Activated CD8-positive, alpha-beta memory T cell treated with anti-CD3 and anti-CD28 coated beads for 36 hours (primary cell): ENCODE measurements at regions not wholly inside any gene's neighbourhood (a gene's known extent, or its start where the extent isn't known, plus 50 kb on each side); places are given as distances from the start of the nearest gene placed in this dataset.
"Not testable (repeated sequence)": the region's sequence is repeated elsewhere in the genome, so short reads cannot be mapped to it uniquely, and the experiment has no call there.

ENCODE experiments used
- CTCF ChIA-PET: fragments of 350-600 bp; sonication (Branson Sonifier 250); formaldehyde crosslinking; loops from one replicate; lab custom pipeline; 2021; ENCODE audit warnings: antibody characterized with exemption; lab: Charles Lee
- POLR2A ChIA-PET: fragments of 350-600 bp; sonication (Branson Sonifier 250); formaldehyde crosslinking; loops from one replicate; lab custom pipeline; 2021; ENCODE audit warnings: antibody characterized with exemption; lab: Charles Lee

DNA sequence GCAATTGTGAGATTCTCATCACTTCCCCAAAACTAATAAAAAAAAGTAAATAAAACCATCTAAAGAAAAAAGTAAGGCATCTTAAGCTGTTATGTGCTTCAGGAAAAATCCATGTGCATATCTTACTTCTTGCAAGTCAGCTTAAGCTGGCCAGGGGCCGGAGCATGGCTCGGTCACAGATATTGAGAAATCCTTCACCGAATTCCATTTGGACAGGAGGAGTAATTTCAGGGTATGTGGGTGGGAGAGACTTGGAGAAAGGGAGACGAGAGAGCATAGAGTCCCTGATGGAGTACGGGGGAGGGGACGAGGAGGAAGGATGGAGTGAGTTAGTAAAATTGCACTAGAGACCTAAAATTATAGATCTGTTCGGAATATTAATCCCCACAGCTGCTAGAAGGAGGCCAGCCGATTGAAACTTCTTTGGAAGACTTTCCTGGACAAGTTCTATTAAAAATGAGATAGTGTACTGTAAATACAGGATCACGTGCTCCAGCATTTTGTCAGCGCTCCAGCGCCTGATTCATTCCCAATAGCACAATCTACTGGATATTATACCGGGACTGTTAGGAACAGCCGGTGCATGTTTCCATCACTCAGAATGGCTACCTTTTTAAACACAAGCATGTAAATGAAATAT, 438.5 kb downstream of the ZNF516 start:
- ChIA-PET CTCF (no interaction called here), POLR2A (no interaction called here)

DNA sequence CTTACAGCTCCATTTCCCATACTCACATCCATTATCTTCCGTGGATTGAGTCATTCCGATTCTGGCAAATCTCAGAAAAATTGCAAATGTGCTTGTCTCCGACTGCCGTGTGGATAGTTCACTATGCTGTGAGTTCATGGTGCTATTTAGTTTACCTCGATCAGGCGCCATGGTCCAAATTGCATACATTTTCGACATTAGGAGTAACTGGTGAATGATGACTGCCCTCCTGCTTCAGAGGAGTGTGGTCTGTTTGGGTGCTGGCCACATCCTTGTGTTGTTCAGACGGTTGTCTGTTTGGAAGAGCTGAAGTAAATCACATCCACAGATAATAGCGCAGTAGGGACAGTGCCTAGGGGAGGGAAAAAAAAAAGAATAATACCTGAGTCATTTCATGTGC, 439.5 kb downstream of the ZNF516 start:
- ChIA-PET CTCF (no interaction called here), POLR2A (no interaction called here)

DNA sequence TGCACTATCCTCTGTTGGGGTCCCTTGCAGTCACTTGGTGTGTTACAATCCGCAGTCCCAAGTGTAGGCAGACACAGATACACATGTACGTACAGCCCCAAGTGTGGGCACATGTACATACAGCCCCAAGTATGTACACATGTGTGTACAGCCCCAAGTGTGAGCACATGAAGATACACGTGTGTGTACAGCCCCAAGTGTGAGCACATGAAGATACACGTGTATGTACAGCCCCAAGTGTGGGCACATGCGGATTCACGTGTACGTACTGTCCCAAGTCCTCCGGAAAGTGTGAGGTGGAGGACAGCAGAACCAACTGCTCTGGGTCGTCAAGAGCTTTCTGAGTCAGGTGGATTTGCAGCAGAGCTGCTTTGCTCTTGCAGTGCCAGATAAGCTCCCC, 440.0 kb downstream of the ZNF516 start:
- ChIA-PET CTCF (no interaction called here), POLR2A (no interaction called here)

GRCh38 chr18:76054156-76054555, 440.9 kb downstream of the ZNF516 start:
- POLR2A ChIA-PET: no interaction called here

GRCh38 chr18:76053551-76053950, 441.5 kb downstream of the ZNF516 start:
- ChIA-PET POLR2A (no interaction called here), CTCF (no interaction called here)

More at GRCh38 chr18:76054156-76054555, 440.9 kb downstream of the ZNF516 start:
- CTCF ChIA-PET: no interaction called here

- CTCF ChIA-PET: no interaction called here
- POLR2A ChIA-PET: no interaction called here
Observed at GRCh38 chr18:76052227-76052595, 442.8 kb downstream of the ZNF516 start.

DNA sequence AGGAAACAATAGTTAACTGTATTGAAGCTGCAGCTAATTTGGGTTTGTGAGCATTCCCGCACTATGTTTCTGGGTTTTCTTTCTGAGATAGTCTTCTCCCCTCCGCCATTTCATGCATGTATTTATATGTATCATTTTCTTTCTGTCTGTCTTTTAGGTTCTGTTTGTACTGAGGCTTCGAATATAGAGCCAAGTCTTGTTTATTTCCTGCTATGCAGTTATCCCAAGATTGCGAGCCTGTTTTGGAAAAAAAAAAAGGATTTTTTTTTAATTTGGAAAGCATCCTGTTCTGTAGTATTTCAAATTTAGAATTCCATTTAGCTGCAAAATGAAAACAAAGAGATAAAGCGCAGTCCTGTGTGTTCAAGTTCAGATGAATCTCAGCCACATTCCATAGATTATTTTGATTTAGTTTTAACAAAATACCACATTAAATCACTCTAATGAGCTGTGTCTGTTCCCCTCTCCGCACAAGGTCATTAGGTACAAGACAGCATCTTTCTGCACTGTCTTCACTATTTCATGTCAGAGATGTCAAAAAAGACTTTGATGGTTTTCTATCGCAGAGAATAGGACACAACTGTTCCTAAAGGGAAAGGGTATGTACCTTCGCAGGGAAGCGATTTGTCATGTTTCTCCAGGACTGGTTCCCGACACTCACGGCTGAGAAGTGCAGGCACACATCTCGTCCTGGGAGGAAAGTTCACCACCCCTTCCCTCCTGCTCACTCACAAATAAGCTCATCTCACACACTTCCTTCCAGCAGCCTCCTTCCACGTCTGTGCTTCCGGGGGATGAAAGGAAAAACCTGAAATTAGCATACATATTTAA, 443.4 kb downstream of the ZNF516 start:
- POLR2A ChIA-PET: no interaction called here
- CTCF ChIA-PET: no interaction called here

DNA sequence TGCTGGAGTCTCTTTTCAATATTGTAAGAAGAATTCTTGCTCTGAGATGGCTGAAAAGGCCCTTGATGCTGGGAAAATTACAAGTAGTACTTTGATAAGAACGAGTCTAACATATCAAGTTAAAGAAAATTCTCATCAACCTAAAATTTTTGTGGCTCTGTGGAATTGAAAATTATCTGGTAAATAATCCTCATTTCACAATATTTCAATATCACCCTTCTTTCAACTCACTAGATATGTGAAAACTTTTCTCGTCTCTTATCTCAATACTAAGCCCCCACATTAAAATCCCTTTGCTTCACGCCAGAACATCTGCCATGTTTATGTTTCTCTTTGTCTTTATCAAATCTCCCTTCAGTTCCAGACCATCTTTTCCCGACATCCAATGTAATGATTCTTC, 448.8 kb downstream of the ZNF516 start:
- POLR2A ChIA-PET: no interaction called here
- CTCF ChIA-PET: no interaction called here

- ChIA-PET POLR2A (no interaction called here), CTCF (no interaction called here)
Observed at GRCh38 chr18:76042511-76042910, 452.5 kb downstream of the ZNF516 start.

DNA sequence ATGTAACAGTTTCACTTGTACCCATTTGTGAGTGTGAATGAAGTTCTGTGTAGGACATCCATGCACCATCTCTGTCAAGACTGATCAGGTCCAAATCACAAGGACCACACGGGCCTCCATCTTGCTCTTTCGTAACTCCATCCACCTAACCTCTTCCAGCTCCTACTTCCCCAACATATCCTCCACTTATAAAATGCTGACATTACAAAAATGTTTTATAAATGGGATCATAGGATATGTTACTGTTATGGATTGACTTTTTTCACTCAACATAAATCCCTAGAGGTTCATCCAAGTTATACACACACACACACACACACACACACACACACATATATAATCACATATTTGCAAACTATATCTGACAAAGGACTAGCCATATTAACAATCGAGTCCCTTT, 476.8 kb downstream of the ZNF516 start:
- POLR2A ChIA-PET: no interaction called here
- CTCF ChIA-PET: no interaction called here

DNA sequence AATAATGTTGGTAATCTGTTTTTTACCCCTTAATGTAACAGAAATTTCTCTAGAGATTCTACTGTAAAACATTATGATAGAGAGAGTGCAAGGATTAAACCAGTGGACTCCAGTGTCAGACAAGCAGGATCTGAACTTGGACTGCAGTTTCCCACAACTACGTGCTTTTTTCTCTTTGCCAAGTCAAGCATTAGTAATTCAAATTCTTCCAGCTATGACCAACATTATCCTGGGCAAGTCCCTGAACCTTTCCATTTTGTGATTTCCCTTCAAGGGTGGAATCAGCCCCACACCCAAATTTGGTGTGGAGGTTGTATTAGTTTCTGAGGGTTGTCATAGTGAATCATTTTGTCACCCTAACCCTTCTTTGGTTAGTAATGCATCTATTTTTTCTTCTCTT, 482.0 kb downstream of the ZNF516 start:
- ChIA-PET POLR2A (no interaction called here), CTCF (no interaction called here)

DNA sequence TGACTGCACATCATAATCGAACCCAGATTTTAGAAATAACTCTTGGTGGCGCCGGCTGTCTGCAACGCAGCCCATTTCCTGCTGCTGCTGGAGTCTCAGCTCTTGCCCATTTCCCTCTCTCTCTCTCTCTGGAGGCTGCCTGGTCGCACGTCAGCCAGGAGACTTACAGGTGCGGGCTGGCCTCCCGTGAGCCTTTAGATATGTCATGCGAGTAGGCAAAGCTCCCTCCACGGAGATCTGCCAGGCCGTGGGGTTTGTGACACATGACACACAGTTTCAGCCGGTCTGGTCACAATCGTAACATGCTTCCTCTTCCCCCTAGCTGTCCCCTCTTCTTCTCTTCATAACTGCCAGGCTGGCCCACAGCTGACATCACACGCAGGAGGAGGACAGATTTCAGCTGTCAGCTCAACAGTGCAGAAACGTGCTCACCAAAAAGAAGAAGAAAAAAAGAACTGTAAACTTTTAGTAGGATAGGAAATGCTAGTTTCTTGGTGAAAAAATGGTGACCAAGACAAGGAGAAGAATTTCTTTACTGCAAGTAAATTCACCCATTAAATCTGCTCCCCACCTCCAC, 489.3 kb downstream of the ZNF516 start:
- ChIA-PET CTCF (no interaction called here), POLR2A (no interaction called here)

DNA sequence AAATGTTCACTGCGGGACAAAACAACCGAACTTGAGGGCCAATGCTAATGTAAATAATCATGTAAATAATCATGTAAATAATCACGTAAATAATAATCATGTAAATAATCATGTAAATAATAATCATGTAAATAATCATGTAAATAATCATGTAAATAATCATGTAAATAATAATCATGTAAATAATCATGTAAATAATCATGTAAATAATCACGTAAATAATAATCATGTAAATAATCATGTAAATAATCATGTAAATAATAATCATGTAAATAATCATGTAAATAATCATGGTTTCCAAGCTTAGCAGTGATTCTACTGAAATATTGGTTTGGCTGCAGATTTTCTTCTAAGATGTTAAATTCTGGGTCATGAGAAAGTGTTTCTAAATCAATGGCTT, 507.1 kb downstream of the ZNF516 start:
- CTCF ChIA-PET, POLR2A ChIA-PET: not testable (repeated sequence)

- ChIA-PET CTCF (no interaction called here), POLR2A (no interaction called here)
Observed at GRCh38 chr18:75984853-75985252, 510.2 kb downstream of the ZNF516 start.

GRCh38 chr18:75981102-75981501, 513.9 kb downstream of the ZNF516 start:
- CTCF ChIA-PET: no interaction called here

GRCh38 chr18:75977081-75977480, 518.0 kb downstream of the ZNF516 start:
- ChIA-PET POLR2A (no interaction called here), CTCF (no interaction called here)

More at GRCh38 chr18:75981102-75981501, 513.9 kb downstream of the ZNF516 start:
- POLR2A ChIA-PET: no interaction called here

DNA sequence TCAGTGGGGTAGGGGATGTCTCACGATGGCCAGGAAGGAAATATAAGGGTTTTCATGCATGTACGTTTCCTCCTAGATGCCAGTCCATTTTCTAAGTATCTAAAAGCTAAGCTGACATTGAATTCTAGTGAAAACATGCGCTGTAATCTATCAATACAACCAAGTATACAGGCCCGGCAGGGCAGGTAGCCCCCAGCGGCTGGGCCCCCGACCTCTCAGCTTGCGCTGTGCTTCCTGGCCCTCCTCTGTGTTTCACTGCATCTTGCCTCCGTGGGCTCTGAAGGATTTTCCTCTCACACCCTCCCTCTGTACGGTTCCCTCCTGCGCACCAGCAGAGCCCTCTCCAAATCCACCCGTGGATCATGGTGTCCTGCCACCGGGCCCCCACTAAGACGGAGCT, 524.8 kb downstream of the ZNF516 start:
- CTCF ChIA-PET: no interaction called here
- POLR2A ChIA-PET: no interaction called here

DNA sequence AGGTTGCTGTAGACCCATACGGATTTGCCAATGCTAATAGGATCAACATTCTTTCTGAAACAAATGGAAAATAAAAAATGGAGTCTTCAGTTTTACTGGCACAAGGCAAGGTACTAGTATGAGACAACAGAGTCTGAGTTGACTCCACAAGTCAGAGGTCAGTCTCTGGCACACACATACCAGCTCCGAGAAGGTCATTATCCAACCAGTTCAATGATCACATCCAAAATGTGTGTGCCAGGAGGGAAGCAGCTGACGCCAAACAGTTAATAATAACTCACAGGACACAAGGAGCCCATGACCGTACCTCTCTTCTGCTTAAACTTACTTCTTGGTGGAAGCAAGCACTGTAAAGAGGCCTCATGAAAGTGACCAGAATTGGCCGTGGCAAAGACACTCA, 528.6 kb downstream of the ZNF516 start:
- CTCF ChIA-PET: no interaction called here
- POLR2A ChIA-PET: no interaction called here

DNA sequence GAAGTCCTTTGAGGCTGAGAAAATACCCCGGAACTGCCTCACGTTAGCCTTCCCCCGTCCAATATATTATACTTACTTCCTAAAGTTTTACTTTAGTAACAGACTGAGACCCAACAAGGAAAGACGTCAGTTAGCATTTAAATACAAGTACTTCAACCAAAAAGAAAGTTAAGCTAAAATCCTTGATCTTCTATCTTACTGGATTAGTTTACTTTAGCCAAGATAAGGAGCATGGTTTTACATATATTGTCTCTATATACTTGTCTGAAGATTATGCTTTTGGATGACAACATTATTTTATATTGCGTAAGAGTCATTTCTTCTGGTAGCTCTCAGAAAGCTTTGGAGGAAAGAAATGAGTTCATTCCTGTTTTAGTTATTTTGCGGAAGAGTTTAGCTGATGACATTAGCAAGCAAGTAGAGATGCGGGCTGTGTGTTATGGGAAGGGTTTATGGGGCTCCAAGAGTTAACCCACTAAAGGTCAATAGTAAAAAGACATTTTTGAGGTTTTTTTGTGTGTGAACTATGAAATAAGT, 532.9 kb downstream of the ZNF516 start:
- POLR2A ChIA-PET: no interaction called here
- CTCF ChIA-PET: no interaction called here

DNA sequence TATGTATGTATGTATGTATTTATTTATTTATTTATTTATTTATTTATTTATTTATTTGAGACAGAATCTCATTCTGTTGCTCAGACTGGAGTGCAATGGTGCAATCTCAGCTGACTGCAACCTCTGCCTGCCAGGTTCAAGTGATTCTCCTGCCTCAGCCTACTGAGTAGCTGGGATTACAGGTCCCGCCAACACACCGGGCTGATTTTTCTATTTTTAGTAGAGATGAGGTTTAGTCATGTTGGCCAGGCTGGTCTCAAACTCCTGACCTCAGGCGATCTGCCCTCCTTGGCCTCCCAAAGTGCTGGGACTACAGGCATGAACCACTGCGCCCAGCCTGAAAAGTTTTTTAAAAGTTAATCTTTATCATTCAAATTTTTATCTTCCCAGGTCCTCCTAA, 532.9 kb upstream of the SMIM21 start:
- POLR2A ChIA-PET, CTCF ChIA-PET: not testable (repeated sequence)

- ChIA-PET POLR2A (no interaction called here), CTCF (no interaction called here)
Observed at GRCh38 chr18:75959150-75959549, 531.6 kb upstream of the SMIM21 start.
